ENCODE measurements at regions not wholly inside any gene's neighbourhood (a gene's known extent, or its start where the extent isn't known, plus 50 kb on each side); places are given as distances from the start of the nearest gene placed in this dataset.
A peak's percentile ranks its signal among the peaks of the same experiment; 100 is the strongest.

GRCh38 chr4:165606465-165607205 is 227.8 kb downstream of the CPE start:
- H3K4me1 ChIP-seq (ENCODE audit: control insufficient read depth, extremely low read depth, insufficient read depth, low read length): no peaks in the 10 kb centered on the region
- H3K4me3 ChIP-seq (replicated peaks in 1 of 4; ENCODE audit: control extremely low read depth in 1 of 4, insufficient read depth in 1 of 4, low read depth in 3 of 4, low read length in 4 of 4): no peak overlapping the region
- no peak overlapping the region for H3K9ac ChIP-seq (ENCODE audit: insufficient read depth, low read length)
- no peak for TF ChIP-seq EZH2 (IDR thresholded peaks at IDR 0.05; ENCODE audit: low read length, missing control alignments)
- TF ChIP-seq CTCF (conservative IDR thresholded peaks at IDR 0.05 in 1 of 2, IDR thresholded peaks at IDR 0.05 in 1 of 2; ENCODE audit: low read depth in 1 of 2, low read length in 2 of 2): no peak
- no peaks in the 10 kb centered on the region for H3K27me3 ChIP-seq (ENCODE audit: control insufficient read depth, insufficient read depth, low read length)
- no peaks in the 10 kb centered on the region for H3K36me3 ChIP-seq (ENCODE audit: control insufficient read depth, insufficient read depth, low read length)
- no peak overlapping the region for H3K4me2 ChIP-seq (ENCODE audit: extremely low read depth, insufficient read depth, low read length)
- H2AFZ ChIP-seq (ENCODE audit: low read length): no peak overlapping the region
- H3K9me3 ChIP-seq (ENCODE audit: control insufficient read depth, insufficient read depth, low read depth, low read length): no peaks in the 10 kb centered on the region
- DNase-seq (ENCODE audit: low read depth in 2 of 2): no peak
- no peaks in the 10 kb centered on the region for H3K79me2 ChIP-seq (ENCODE audit: control insufficient read depth, insufficient read depth, low read length)
- H4K20me1 ChIP-seq (ENCODE audit: control insufficient read depth, extremely low read depth, insufficient read depth, low read length): no peaks in the 10 kb centered on the region
- H3K27ac ChIP-seq (ENCODE audit: insufficient read depth, low read length): no peak overlapping the region

GRCh38 chr4:165609653-165610052 is 230.8 kb downstream of the CPE start:
- no peaks in the 10 kb centered on the region for H3K4me1 ChIP-seq (ENCODE audit: control insufficient read depth, extremely low read depth, insufficient read depth, low read length)
- no peak overlapping the region for H3K4me2 ChIP-seq (ENCODE audit: extremely low read depth, insufficient read depth, low read length)
- H3K27ac ChIP-seq (ENCODE audit: insufficient read depth, low read length): no peak overlapping the region
- no peak for TF ChIP-seq CTCF (conservative IDR thresholded peaks at IDR 0.05 in 1 of 2, IDR thresholded peaks at IDR 0.05 in 1 of 2; ENCODE audit: low read depth in 1 of 2, low read length in 2 of 2)
- TF ChIP-seq EZH2 (IDR thresholded peaks at IDR 0.05; ENCODE audit: low read length, missing control alignments): no peak
- H3K79me2 ChIP-seq (ENCODE audit: control insufficient read depth, insufficient read depth, low read length): no peaks in the 10 kb centered on the region
- no peaks in the 10 kb centered on the region for H3K27me3 ChIP-seq (ENCODE audit: control insufficient read depth, insufficient read depth, low read length)
- no peak for DNase-seq (ENCODE audit: low read depth in 2 of 2)
- no peaks in the 10 kb centered on the region for H3K9me3 ChIP-seq (ENCODE audit: control insufficient read depth, insufficient read depth, low read depth, low read length)
- H3K9ac ChIP-seq (ENCODE audit: insufficient read depth, low read length): no peak overlapping the region
- H3K36me3 ChIP-seq (ENCODE audit: control insufficient read depth, insufficient read depth, low read length): no peaks in the 10 kb centered on the region
- H4K20me1 ChIP-seq (ENCODE audit: control insufficient read depth, extremely low read depth, insufficient read depth, low read length): no peaks in the 10 kb centered on the region
- no peak overlapping the region for H3K4me3 ChIP-seq (replicated peaks in 1 of 4; ENCODE audit: control extremely low read depth in 1 of 4, insufficient read depth in 1 of 4, low read depth in 3 of 4, low read length in 4 of 4)
- H2AFZ ChIP-seq (ENCODE audit: low read length): no peak overlapping the region

- H2AFZ ChIP-seq (ENCODE audit: low read length): no peak overlapping the region
- no peaks in the 10 kb centered on the region for H3K79me2 ChIP-seq (ENCODE audit: control insufficient read depth, insufficient read depth, low read length)
- H3K4me2 ChIP-seq (ENCODE audit: extremely low read depth, insufficient read depth, low read length): no peak overlapping the region
- H3K4me1 ChIP-seq (ENCODE audit: control insufficient read depth, extremely low read depth, insufficient read depth, low read length): no peaks in the 10 kb centered on the region
- no peak overlapping the region for H3K27ac ChIP-seq (ENCODE audit: insufficient read depth, low read length)
- no peak for DNase-seq (ENCODE audit: low read depth in 2 of 2)
- H3K4me3 ChIP-seq (replicated peaks in 1 of 4; ENCODE audit: control extremely low read depth in 1 of 4, insufficient read depth in 1 of 4, low read depth in 3 of 4, low read length in 4 of 4): peak overlapping the region in 2 of 4 experiments; percentile 19 to 40
- H3K9ac ChIP-seq (ENCODE audit: insufficient read depth, low read length): no peak overlapping the region
- H4K20me1 ChIP-seq (ENCODE audit: control insufficient read depth, extremely low read depth, insufficient read depth, low read length): no peaks in the 10 kb centered on the region
- TF ChIP-seq EZH2 (IDR thresholded peaks at IDR 0.05; ENCODE audit: low read length, missing control alignments): no peak
- TF ChIP-seq CTCF (conservative IDR thresholded peaks at IDR 0.05 in 1 of 2, IDR thresholded peaks at IDR 0.05 in 1 of 2; ENCODE audit: low read depth in 1 of 2, low read length in 2 of 2): no peak
- H3K27me3 ChIP-seq (ENCODE audit: control insufficient read depth, insufficient read depth, low read length): no peaks in the 10 kb centered on the region
- no peaks in the 10 kb centered on the region for H3K9me3 ChIP-seq (ENCODE audit: control insufficient read depth, insufficient read depth, low read depth, low read length)
- H3K36me3 ChIP-seq (ENCODE audit: control insufficient read depth, insufficient read depth, low read length): no peaks in the 10 kb centered on the region
Measured at GRCh38 chr4:165610679-165611437, 232.1 kb downstream of the CPE start.

All from fibroblast of lung (primary cell).